Fibroblast of villous mesenchyme (primary cell): ENCODE measurements at regions not wholly inside any gene's neighbourhood (a gene's known extent, or its start where the extent isn't known, plus 50 kb on each side); places are given as distances from the start of the nearest gene placed in this dataset.
A peak's percentile ranks its signal among the peaks of the same experiment; 100 is the strongest.
"Not testable (repeated sequence)": the region's sequence is repeated elsewhere in the genome, so short reads cannot be mapped to it uniquely, and the experiment has no call there.

Experiments used
- DNase-seq: peaks from one replicate; pipeline ENCODE4 v3.0.0-alpha.2; 2010; ENCODE audit warnings: low read depth
- H3K4me3 ChIP-seq: 2 replicates; pipeline ENCODE4 v1.5.1; 2011; ENCODE audit warnings: low read depth, mild to moderate bottlenecking, low read length
- TF ChIP-seq, protein P1 (sequence below): IDR thresholded peaks from 2 replicates; pipeline ENCODE4 v1.5.1; 2012; ENCODE audit warnings: low read depth, mild to moderate bottlenecking, low read length; ENCODE audit not compliant: insufficient read depth

DNA sequence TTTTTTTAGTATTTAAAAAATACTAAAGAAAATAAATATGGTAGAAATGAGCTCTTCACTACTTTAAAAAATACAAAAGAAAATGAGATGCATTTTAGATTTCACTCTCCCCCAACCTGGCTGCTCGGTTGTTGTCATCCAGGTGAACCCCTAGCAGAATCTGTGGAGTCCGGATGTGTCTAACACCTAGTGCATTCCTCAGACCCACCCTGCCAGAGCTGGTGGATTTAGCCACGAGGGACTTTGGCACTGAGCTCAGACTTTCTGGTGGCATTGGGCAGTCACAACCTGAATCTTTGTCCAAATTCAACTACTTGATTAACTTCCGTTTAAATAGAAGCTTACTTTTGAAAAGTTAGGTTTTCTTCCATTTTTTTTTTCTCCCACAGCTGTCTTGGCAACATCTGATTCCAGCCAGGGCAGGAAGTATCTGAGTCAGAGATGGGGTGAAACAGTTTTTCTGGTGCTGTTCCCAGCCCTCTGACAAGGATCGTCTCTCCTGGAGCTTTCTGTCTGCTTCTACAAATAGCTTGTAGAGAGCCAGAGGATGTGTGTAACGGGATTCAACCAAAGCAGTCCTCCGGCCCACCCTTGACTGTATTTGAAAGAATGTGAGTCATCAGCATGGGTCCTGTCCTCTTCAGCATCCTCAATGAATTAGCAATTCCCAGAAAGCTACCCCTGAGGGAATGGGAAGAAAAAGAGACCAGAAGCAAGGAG lies 301.8 kb upstream of the MCTP2 start:
- H3K4me3 ChIP-seq, result no peak overlapping the region
- DNase-seq, result peak; percentile 33
- TF ChIP-seq, protein P1, sequence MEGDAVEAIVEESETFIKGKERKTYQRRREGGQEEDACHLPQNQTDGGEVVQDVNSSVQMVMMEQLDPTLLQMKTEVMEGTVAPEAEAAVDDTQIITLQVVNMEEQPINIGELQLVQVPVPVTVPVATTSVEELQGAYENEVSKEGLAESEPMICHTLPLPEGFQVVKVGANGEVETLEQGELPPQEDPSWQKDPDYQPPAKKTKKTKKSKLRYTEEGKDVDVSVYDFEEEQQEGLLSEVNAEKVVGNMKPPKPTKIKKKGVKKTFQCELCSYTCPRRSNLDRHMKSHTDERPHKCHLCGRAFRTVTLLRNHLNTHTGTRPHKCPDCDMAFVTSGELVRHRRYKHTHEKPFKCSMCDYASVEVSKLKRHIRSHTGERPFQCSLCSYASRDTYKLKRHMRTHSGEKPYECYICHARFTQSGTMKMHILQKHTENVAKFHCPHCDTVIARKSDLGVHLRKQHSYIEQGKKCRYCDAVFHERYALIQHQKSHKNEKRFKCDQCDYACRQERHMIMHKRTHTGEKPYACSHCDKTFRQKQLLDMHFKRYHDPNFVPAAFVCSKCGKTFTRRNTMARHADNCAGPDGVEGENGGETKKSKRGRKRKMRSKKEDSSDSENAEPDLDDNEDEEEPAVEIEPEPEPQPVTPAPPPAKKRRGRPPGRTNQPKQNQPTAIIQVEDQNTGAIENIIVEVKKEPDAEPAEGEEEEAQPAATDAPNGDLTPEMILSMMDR, result no peak

DNA sequence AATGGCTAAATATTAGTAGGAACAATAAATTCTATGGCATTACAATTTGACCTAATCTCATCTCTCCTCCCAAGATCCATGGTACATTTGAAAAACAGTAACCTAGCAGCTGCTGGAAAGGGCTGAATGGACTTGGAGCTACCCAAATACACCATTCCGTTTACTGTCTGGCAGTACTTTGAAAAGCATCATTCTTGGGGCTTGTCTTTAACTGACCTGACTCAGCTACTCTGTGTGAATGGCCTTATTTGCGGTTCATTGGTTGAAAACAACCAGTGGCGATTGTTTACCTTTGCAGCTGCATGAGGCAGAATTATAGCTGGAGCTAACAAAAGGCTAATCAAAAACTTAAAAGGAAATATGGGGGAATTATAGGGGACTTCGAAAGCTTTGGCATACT lies 311.2 kb upstream of the MCTP2 start:
- TF ChIP-seq, protein P1, result no peak
- no peak overlapping the region for H3K4me3 ChIP-seq
- no peak for DNase-seq

DNA sequence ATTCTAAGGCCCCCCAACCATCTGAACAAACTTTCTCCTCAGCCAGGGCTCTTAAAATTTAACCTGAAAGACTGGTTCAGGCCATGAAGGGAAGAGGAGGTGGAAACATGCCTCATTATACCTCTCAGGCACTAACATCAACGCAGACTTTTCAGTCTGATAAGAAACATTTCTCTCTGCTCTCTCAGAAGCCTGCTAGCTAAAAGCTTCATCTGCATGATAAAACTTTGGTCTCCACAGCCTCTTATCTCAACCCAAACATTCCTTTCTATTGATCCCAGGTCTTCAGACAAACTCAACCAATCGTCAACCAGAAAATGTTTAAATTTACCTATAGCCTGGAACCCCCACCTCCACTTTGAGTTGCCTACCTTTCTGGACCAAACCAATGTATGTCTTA lies 312.6 kb upstream of the MCTP2 start:
- DNase-seq, result not testable (repeated sequence)

DNA sequence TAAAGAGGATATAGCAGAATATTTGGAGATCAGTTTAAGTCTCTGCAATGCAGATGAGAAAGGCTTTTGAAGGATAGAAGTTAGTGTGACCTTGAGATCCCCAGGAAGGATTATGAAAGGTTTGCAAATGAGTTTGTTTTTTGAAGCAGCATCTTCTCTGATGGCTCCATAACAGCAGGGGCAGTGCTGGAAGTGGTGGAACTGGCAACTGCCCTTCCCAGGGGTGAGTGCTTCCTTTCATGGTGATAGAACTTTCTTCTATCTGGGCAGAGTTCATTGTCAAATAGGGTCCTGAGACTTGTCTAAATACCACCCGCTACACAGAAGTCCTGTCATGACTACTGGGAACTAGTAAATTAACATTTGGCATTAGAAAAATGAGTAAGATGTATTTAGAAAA lies 314.2 kb upstream of the MCTP2 start:
- no peak overlapping the region for H3K4me3 ChIP-seq
- TF ChIP-seq, protein P1, result no peak
- DNase-seq, result no peak

More for the DNA sequence above, 312.6 kb upstream of the MCTP2 start:
- not testable (repeated sequence) for H3K4me3 ChIP-seq

- no peak for DNase-seq
- no peak overlapping the region for H3K4me3 ChIP-seq
- TF ChIP-seq, protein P1, result no peak
Observed at GRCh38 chr15:93913871-93914270, 317.5 kb upstream of the MCTP2 start.

DNA sequence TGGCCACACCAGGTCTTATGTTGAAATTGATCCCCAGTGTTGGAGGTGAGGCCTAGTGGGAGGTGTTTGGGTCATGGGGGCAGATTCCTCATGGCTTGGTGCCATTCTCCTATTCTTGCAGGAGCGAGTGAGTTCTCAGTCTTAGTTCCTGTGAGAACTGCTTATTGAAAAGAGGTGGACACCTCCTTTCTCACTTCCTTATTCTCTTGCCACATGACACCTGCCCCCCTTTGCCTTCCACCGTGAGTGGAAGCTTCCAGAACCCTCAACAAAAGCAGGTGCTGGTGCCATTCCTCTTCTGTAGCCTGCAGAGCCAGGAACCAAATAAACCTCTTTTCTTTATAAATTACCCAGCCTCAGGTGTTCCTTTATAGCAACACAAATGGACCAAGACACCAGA lies 318.1 kb upstream of the MCTP2 start:
- TF ChIP-seq, protein P1, result no peak
- no peak for DNase-seq
- no peak overlapping the region for H3K4me3 ChIP-seq

DNA sequence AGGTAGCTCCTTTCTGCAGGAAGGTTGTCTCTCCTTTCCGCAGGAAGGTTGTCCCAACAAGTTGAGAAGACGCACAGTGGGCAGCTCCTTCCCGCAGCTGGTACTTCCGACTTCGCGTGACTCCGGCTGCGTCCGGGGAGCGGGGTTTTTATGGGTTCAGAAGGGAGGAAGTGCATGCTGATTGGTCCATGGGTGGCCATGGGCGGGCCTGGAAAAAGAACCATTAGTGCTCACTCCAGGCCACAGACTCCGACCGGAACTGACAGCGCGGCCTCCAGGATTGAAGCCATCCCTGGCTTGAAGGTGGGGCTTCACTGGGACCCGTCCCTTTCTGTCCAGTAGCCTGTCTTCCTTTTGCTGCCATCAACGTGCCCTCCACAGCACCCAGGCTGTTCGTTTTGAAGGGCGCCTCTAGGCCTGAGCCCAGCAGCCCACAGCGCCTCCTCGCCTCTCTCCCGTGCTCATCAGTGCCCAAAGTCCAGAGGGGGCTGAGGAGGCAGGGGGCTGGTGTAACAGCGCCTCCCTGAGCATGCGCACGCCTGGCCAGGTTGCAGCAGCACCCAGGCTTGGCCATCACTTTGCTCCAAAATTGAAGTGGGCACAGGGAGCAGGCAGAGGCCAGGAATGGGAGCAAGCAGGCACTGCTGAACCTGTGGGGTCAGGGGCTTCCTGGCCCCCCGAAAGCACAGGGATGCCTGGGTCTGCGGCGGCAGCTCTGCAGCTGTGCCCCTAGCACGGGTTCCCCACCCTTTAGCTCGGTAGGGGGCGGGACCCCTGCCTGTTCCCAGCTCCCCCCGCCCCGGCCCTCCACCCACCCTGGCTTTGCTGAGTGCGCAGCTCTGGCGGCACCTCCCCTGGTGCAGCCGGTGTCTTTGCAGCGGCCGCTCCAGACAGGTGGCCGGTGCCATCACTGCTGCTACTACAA lies 330.6 kb upstream of the MCTP2 start:
- TF ChIP-seq, protein P1, result no peak
- peak; percentile 40 for DNase-seq
- H3K4me3 ChIP-seq, result peak overlapping the region; percentile 48
